ENCODE measurements at regions not wholly inside any gene's neighbourhood (a gene's known extent, or its start where the extent isn't known, plus 50 kb on each side); places are given as distances from the start of the nearest gene placed in this dataset.
"Not testable (repeated sequence)": the region's sequence is repeated elsewhere in the genome, so short reads cannot be mapped to it uniquely, and the experiment has no call there.

- H3K4me3 ChIP-seq (ENCODE audit: low read depth, low read length): peak overlapping the region; percentile 13; the same call in 1 of the 2 replicates
- TF ChIP-seq, protein P1, sequence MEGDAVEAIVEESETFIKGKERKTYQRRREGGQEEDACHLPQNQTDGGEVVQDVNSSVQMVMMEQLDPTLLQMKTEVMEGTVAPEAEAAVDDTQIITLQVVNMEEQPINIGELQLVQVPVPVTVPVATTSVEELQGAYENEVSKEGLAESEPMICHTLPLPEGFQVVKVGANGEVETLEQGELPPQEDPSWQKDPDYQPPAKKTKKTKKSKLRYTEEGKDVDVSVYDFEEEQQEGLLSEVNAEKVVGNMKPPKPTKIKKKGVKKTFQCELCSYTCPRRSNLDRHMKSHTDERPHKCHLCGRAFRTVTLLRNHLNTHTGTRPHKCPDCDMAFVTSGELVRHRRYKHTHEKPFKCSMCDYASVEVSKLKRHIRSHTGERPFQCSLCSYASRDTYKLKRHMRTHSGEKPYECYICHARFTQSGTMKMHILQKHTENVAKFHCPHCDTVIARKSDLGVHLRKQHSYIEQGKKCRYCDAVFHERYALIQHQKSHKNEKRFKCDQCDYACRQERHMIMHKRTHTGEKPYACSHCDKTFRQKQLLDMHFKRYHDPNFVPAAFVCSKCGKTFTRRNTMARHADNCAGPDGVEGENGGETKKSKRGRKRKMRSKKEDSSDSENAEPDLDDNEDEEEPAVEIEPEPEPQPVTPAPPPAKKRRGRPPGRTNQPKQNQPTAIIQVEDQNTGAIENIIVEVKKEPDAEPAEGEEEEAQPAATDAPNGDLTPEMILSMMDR (IDR thresholded peaks at IDR 0.05; ENCODE audit: low read depth, low read length): no peak
Measured at GRCh38 chr3:177358091-177358976, 161.1 kb upstream of the TBL1XR1 start.

GRCh38 chr3:177358977-177359592 is 161.8 kb upstream of the TBL1XR1 start:
- H3K4me3 ChIP-seq (ENCODE audit: low read depth, low read length): no peak overlapping the region
- TF ChIP-seq, protein P1 (IDR thresholded peaks at IDR 0.05; ENCODE audit: low read depth, low read length): no peak

DNA sequence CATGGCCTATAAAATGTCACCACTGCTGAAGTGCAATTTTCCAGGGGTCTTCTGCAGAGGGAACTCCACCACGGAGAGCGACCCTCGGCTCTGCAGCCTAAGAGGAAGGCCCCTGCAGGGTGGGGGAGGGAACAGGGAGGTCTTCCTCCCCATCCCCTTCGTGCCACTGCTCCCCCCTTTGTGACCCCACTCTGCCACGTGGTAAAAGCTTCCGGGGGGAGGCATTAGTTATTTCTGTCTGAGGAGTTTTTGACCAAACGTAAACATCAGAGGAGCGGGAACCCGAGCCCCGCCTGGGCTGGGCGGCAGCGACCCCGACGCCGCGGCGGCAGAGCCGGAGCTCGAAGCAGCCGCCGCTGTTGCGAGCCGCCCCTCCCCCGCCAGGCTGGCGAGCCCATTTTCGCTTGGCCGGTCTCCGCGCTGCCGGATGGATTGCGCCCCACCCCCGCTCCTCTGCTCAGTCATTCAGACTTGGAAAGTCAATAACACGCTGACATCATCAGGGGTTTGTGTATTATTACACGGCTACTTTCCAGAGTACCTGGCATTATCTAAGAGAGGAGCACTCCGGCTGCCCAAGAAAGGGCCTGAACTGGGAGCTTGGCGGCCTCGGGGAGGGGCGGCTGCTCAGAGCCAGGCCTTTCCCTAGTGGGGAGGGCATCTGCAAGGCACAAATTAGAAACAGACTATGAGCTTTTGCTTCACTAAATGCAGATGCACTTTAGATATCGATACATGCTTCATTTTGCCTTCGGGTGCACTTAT is 162.5 kb upstream of the TBL1XR1 start:
- TF ChIP-seq, protein P1 (IDR thresholded peaks at IDR 0.05; ENCODE audit: low read depth, low read length): no peak
- H3K4me3 ChIP-seq (ENCODE audit: low read depth, low read length): peak overlapping the region; percentile 17

DNA sequence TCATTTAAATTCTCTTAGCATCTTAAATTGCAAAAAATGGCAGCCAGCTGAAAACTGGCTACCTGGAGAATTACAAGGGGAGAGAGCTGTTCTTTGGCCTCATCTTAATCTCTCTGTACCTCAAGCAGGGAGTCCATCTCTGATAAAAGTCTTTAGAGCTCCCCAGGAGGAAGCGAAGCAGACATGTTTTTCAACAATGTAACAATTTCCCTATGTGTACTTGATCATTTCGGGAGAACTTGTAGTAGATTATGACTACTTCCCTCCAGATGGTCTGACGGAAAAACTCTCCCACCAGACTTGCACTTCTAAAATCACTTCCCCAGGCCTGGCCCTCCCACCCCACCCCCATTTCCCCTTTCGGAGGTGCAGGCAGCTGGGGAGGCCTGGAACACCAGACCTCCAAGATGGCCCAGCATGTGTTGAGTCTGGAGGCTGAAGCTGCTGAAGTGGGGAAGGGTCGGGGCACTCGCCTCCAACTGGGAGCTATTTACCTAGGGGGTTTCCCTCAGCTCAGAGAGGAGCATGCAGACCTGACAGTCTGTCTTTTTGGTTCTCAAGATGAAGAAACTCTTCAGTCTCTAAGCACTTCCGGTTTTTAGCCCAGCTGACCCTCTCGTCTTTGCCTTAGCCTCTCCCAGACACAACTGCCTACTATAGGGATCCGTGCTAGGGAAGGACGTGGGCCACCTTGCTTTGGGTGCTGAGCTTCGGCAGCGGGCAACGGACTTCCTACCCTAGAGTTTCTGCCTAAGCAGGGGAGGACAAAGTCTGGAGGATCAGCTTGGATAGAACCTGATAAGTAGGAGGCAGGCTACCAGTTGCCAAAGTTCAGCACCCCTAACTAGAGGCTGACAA is 164.0 kb upstream of the TBL1XR1 start:
- TF ChIP-seq, protein P1 (IDR thresholded peaks at IDR 0.05; ENCODE audit: low read depth, low read length): no peak
- no peak overlapping the region for H3K4me3 ChIP-seq (ENCODE audit: low read depth, low read length)

- TF ChIP-seq, protein P1 (IDR thresholded peaks at IDR 0.05; ENCODE audit: low read depth, low read length): no peak
- H3K4me3 ChIP-seq (ENCODE audit: low read depth, low read length): no peak overlapping the region
Measured at GRCh38 chr3:177362626-177363025, 165.3 kb upstream of the TBL1XR1 start.

DNA sequence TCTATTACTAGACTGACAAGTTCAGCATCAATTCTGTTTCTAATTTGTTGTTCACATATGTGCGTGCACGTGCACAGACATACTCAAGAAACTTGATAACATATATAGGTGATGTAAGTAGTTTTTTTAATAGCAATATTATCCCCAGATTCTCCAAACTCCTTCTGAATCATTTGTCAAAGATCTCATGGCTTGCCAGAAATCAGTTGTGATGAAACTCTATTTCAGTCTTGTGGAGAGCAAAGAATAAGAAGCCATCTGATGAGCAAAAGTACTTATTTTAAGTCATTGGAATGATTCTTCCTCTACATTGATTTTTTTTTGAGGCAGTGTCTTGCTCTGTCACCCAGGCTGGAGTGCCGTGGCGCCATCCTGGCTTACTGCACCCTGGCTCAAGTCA is 167.0 kb upstream of the TBL1XR1 start:
- TF ChIP-seq, protein P1 (IDR thresholded peaks at IDR 0.05; ENCODE audit: low read depth, low read length): no peak
- no peak overlapping the region for H3K4me3 ChIP-seq (ENCODE audit: low read depth, low read length)

DNA sequence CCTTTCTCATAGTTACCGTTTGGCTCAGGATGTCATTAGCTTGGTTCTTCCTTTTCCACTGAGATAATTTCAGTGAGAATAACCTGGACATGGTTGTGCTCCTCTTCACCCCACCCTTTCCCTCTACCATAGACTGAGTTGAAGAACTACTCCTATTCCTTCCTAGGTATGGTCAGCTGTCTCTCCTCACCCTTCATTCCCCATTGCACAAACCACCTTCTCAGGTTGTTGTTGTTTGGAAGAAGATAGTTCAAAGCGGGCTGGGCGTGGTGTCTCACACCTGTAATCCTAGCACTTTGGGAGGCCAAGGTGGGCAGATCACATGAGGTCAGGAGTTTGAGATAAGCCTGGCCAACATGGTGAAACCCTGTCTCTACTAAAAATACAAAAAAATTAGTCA is 168.0 kb upstream of the TBL1XR1 start:
- not testable (repeated sequence) for H3K4me3 ChIP-seq (ENCODE audit: low read depth, low read length)

All from WI38 (cell line).